ENCODE measurements at regions not wholly inside any gene's neighbourhood (a gene's known extent, or its start where the extent isn't known, plus 50 kb on each side); places are given as distances from the start of the nearest gene placed in this dataset.

DNA sequence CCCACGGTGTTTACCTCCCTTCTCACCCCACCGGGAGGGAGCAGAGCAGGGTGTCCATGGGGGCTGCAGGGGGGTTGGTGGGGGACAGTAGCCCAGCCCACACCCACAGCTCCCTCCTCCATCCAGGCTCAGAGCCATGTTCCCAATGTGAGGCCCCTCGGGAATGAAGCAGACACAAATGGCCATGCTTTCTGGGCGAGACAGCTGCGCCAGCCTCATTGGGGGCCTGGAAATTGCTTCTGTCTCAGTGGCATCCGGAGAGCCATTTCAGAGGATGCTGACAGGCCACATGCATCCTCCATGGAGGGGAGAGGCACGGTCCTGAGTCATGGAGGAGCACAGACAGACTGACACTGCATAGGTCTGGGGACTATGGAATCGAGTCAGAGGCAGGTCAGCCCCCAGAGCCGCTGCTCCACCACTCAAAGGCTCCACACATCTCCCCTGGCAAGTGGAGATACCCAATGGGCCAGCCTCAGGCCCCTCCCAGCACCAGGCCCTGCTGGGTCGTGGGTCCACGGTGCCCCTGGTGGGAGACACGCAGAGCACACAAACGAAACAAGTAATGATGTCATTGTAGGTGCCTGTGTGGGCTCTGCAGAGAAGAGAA is 59.6 kb upstream of the ENPP7 start:
- no peaks in the 10 kb centered on the region for H3K4me1 ChIP-seq (ENCODE audit: control insufficient read depth, insufficient read depth, low read length)
- TF ChIP-seq, protein P1, sequence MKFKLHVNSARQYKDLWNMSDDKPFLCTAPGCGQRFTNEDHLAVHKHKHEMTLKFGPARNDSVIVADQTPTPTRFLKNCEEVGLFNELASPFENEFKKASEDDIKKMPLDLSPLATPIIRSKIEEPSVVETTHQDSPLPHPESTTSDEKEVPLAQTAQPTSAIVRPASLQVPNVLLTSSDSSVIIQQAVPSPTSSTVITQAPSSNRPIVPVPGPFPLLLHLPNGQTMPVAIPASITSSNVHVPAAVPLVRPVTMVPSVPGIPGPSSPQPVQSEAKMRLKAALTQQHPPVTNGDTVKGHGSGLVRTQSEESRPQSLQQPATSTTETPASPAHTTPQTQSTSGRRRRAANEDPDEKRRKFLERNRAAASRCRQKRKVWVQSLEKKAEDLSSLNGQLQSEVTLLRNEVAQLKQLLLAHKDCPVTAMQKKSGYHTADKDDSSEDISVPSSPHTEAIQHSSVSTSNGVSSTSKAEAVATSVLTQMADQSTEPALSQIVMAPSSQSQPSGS (tag by site-specific recombination; IDR thresholded peaks at IDR 0.05; ENCODE audit: low read depth): peak; percentile 73
- TF ChIP-seq GLIS1 (tag by site-specific recombination; IDR thresholded peaks at IDR 0.05) (peak; percentile 75; the same call in 1 of the 2 replicates), ZNF354C (tag by site-specific recombination; IDR thresholded peaks at IDR 0.05; ENCODE audit: borderline replicate concordance, low read depth) (no peak), ZIC2 (tag by site-specific recombination; IDR thresholded peaks at IDR 0.05) (peak; percentile 33), KLF7 (tag by site-specific recombination; IDR thresholded peaks at IDR 0.05; ENCODE audit: borderline replicate concordance) (no peak)
- TF ChIP-seq, protein P2, sequence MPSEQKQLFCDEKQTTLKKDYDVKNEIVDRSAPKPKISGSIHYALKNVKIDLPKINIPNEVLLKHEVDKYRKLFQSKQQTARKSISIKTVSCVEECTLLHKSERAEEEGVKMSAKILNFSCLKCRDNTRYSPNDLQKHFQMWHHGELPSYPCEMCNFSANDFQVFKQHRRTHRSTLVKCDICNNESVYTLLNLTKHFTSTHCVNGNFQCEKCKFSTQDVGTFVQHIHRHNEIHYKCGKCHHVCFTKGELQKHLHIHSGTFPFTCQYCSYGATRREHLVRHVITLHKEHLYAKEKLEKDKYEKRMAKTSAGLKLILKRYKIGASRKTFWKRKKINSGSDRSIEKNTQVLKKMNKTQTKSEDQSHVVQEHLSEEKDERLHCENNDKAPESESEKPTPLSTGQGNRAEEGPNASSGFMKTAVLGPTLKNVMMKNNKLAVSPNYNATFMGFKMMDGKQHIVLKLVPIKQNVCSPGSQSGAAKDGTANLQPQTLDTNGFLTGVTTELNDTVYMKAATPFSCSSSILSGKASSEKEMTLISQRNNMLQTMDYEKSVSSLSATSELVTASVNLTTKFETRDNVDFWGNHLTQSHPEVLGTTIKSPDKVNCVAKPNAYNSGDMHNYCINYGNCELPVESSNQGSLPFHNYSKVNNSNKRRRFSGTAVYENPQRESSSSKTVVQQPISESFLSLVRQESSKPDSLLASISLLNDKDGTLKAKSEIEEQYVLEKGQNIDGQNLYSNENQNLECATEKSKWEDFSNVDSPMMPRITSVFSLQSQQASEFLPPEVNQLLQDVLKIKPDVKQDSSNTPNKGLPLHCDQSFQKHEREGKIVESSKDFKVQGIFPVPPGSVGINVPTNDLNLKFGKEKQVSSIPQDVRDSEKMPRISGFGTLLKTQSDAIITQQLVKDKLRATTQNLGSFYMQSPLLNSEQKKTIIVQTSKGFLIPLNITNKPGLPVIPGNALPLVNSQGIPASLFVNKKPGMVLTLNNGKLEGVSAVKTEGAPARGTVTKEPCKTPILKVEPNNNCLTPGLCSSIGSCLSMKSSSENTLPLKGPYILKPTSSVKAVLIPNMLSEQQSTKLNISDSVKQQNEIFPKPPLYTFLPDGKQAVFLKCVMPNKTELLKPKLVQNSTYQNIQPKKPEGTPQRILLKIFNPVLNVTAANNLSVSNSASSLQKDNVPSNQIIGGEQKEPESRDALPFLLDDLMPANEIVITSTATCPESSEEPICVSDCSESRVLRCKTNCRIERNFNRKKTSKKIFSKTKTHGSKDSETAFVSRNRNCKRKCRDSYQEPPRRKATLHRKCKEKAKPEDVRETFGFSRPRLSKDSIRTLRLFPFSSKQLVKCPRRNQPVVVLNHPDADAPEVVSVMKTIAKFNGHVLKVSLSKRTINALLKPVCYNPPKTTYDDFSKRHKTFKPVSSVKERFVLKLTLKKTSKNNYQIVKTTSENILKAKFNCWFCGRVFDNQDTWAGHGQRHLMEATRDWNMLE (tag by site-specific recombination; conservative IDR thresholded peaks at IDR 0.05; ENCODE audit: low read depth): no peak
- no peaks in the 10 kb centered on the region for H3K9me3 ChIP-seq (ENCODE audit: control insufficient read depth, insufficient read depth, low read depth, low read length)
- no peaks in the 10 kb centered on the region for H3K36me3 ChIP-seq (ENCODE audit: control insufficient read depth in 2 of 2, insufficient read depth in 1 of 2, low read length in 2 of 2)
- ChIA-PET CTCF (interaction anchor here (0.5 to 1.0 kb wide), 2 partner anchors 12 to 307 kb away, joined by 3 read pairs; no protein-coding TSS in a partner anchor), POLR2A (no interaction called here)
- no peak overlapping the region for H3K4me3 ChIP-seq (ENCODE audit: low read depth, low read length)
- no peak overlapping the region for H3K27ac ChIP-seq (ENCODE audit: extremely low read depth, low read depth, low read length)

DNA sequence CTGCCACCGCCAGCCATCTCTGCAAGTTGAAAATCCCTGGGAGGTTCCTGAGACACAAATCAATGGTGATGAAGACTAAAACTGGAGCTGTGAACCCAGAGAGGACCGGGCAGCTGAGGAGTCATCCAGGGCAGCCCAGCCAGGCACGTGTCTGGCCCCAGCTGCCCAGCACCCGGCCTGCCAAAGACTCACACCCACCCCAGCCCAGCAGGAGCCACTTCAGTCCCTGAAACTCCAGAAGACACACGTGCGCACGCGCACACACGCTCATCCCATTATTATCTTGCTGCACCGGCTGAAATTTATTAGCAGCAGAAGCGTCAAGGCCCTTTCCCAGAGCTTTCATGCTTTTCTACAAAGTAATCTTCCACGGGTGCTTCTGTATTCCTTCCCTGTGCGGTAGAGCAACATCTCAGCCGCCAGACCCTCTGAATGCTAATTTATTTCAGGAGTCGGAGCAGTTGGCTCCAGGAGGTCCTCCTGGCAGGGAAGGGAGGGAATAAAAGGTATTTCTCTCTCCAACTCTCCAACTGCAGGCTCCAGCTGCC is 59.8 kb upstream of the RBFOX3 start:
- Histone ChIP-seq H3K27ac (ENCODE audit: extremely low read depth, low read depth, low read length) (no peak overlapping the region), H3K36me3 (ENCODE audit: control insufficient read depth in 2 of 2, insufficient read depth in 1 of 2, low read length in 2 of 2) (no peaks in the 10 kb centered on the region), H3K9me3 (ENCODE audit: control insufficient read depth, insufficient read depth, low read depth, low read length) (no peaks in the 10 kb centered on the region), H3K4me3 (ENCODE audit: low read depth, low read length) (no peak overlapping the region), H3K4me1 (ENCODE audit: control insufficient read depth, insufficient read depth, low read length) (no peaks in the 10 kb centered on the region)
- TF ChIP-seq, protein P3, sequence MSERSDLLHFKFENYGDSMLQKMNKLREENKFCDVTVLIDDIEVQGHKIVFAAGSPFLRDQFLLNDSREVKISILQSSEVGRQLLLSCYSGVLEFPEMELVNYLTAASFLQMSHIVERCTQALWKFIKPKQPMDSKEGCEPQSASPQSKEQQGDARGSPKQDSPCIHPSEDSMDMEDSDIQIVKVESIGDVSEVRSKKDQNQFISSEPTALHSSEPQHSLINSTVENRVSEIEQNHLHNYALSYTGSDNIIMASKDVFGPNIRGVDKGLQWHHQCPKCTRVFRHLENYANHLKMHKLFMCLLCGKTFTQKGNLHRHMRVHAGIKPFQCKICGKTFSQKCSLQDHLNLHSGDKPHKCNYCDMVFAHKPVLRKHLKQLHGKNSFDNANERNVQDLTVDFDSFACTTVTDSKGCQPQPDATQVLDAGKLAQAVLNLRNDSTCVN (tag by site-specific recombination; optimal IDR thresholded peaks at IDR 0.05): no peak
- TF ChIP-seq OVOL3 (tag by site-specific recombination; IDR thresholded peaks at IDR 0.05) (no peak), ZIC2 (tag by site-specific recombination; IDR thresholded peaks at IDR 0.05) (peak; percentile 21), GLI2 (tag by site-specific recombination; IDR thresholded peaks at IDR 0.05; ENCODE audit: borderline replicate concordance, low read depth) (no peak), ZNF629 (tag by site-specific recombination; IDR thresholded peaks at IDR 0.05) (no peak), ZNF654 (tag by site-specific recombination; IDR thresholded peaks at IDR 0.05; ENCODE audit: low read depth) (no peak), SALL2 (tag by site-specific recombination; IDR thresholded peaks at IDR 0.05; ENCODE audit: borderline replicate concordance) (no peak)
- TF ChIP-seq, protein P4, sequence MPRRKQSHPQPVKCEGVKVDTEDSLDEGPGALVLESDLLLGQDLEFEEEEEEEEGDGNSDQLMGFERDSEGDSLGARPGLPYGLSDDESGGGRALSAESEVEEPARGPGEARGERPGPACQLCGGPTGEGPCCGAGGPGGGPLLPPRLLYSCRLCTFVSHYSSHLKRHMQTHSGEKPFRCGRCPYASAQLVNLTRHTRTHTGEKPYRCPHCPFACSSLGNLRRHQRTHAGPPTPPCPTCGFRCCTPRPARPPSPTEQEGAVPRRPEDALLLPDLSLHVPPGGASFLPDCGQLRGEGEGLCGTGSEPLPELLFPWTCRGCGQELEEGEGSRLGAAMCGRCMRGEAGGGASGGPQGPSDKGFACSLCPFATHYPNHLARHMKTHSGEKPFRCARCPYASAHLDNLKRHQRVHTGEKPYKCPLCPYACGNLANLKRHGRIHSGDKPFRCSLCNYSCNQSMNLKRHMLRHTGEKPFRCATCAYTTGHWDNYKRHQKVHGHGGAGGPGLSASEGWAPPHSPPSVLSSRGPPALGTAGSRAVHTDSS (tag by site-specific recombination; IDR thresholded peaks at IDR 0.05): no peak
- ChIA-PET CTCF (interaction anchor here (0.5 to 1.0 kb wide), 3 partner anchors 10 to 306 kb away, joined by 3 read pairs; no protein-coding TSS in a partner anchor), POLR2A (no interaction called here)

Measured in HEK293 (cell line).